ENCODE measurements at regions not wholly inside any gene's neighbourhood (a gene's known extent, or its start where the extent isn't known, plus 50 kb on each side); places are given as distances from the start of the nearest gene placed in this dataset.

DNA sequence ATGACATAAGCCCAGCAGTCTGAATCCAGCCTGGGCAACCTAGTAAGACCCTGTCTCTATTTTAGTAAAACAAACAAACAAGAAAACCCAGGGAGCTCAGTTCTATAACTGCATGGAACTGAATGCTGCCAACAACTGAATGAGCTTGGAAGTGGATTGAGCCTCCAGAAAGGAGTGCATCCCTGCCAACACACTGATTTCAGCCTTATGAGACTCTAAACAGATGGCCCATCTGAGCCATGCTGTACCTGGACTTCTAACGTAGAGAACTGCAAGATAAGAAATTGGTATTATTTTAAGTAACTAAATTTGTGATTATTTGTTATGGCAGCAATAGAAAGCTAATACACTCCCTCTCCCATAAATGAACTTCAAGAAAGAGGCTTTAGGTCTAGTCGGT, 150.4 kb upstream of the RAI14 start:
- TF ChIP-seq TAF1 (IDR thresholded peaks at IDR 0.05; ENCODE audit: borderline replicate concordance, insufficient read depth, low read length) (no peak), SIN3A (IDR thresholded peaks at IDR 0.05; ENCODE audit: borderline replicate concordance, insufficient read depth, low read length) (no peak), POLR2AphosphoS5 (IDR thresholded peaks at IDR 0.05; ENCODE audit: low read depth, low read length) (no peak), FOXP2 (optimal IDR thresholded peaks at IDR 0.05; ENCODE audit: borderline replicate concordance, extremely low read depth, extremely low read length, insufficient read depth) (no peak)
- TF ChIP-seq, protein P1, sequence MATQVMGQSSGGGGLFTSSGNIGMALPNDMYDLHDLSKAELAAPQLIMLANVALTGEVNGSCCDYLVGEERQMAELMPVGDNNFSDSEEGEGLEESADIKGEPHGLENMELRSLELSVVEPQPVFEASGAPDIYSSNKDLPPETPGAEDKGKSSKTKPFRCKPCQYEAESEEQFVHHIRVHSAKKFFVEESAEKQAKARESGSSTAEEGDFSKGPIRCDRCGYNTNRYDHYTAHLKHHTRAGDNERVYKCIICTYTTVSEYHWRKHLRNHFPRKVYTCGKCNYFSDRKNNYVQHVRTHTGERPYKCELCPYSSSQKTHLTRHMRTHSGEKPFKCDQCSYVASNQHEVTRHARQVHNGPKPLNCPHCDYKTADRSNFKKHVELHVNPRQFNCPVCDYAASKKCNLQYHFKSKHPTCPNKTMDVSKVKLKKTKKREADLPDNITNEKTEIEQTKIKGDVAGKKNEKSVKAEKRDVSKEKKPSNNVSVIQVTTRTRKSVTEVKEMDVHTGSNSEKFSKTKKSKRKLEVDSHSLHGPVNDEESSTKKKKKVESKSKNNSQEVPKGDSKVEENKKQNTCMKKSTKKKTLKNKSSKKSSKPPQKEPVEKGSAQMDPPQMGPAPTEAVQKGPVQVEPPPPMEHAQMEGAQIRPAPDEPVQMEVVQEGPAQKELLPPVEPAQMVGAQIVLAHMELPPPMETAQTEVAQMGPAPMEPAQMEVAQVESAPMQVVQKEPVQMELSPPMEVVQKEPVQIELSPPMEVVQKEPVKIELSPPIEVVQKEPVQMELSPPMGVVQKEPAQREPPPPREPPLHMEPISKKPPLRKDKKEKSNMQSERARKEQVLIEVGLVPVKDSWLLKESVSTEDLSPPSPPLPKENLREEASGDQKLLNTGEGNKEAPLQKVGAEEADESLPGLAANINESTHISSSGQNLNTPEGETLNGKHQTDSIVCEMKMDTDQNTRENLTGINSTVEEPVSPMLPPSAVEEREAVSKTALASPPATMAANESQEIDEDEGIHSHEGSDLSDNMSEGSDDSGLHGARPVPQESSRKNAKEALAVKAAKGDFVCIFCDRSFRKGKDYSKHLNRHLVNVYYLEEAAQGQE (IDR thresholded peaks at IDR 0.05; ENCODE audit: insufficient read depth in 1 of 2, low read depth in 2 of 2, low read length in 2 of 2): no peak

DNA sequence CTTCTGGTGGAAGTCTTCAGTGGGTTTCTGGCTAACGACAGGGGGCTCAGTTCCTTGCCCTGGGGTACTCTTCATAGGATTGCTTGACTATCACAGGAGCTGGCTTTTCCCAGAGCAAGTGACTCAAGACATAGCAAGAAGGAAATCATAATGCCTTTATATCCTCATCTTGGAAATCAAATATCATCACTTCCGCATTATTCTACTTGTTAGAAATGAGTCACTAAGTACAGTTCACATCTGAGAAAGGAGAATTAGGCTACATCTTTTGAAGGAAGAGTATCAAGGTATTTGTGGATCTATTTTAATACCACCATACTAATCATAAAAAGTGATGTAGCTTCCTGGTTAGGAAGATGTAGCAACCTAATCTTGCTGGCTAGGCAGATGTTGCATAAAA, 148.2 kb upstream of the RAI14 start:
- TF ChIP-seq POLR2AphosphoS5 (IDR thresholded peaks at IDR 0.05; ENCODE audit: low read depth, low read length): no peak
- TF ChIP-seq TAF1 (IDR thresholded peaks at IDR 0.05; ENCODE audit: borderline replicate concordance, insufficient read depth, low read length): no peak
- TF ChIP-seq FOXP2 (optimal IDR thresholded peaks at IDR 0.05; ENCODE audit: borderline replicate concordance, extremely low read depth, extremely low read length, insufficient read depth): no peak

DNA sequence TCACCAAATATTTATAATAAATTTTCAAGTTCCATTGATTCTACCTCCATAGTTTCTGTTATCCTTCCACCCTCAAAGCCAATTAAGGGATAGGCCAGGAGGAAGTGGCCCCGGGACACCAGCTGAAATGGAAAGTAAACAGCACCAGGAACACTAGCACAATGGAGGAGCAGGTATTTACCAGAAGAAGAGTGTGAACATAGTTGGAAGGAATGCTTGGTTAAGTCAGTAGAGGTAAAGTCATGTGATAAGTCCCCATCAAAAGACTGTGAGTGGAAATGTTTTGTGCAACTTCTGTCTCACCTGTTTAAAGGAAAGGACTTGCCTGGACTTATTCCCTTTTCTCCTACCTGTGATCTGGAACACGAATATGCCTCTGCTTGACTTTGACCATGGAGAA, 146.7 kb upstream of the RAI14 start:
- TF ChIP-seq POLR2AphosphoS5 (IDR thresholded peaks at IDR 0.05; ENCODE audit: low read depth, low read length) (no peak), SIN3A (IDR thresholded peaks at IDR 0.05; ENCODE audit: borderline replicate concordance, insufficient read depth, low read length) (no peak), TAF1 (IDR thresholded peaks at IDR 0.05; ENCODE audit: borderline replicate concordance, insufficient read depth, low read length) (no peak), FOXP2 (optimal IDR thresholded peaks at IDR 0.05; ENCODE audit: borderline replicate concordance, extremely low read depth, extremely low read length, insufficient read depth) (no peak)
- TF ChIP-seq, protein P1 (IDR thresholded peaks at IDR 0.05; ENCODE audit: insufficient read depth in 1 of 2, low read depth in 2 of 2, low read length in 2 of 2): no peak

DNA sequence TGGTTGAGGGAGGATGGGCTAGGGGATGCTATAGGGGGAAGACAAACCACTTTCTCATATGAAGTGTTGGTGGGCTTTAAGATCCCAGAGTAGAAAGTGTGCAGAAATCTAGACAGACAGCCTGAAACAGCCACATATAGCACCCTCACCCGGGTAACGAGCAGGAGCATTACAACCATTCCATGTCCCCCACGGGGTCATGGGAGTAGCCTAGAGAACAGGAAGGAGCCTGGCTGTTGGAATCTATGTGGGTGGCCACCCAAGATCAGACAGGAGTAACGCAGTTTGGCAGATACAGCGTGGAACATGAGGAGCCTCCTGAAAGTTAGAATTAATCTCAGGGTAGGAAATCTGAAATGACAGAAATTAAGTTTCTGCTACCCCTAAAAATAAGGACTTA, 146.1 kb upstream of the RAI14 start:
- TF ChIP-seq SIN3A (IDR thresholded peaks at IDR 0.05; ENCODE audit: borderline replicate concordance, insufficient read depth, low read length): no peak
- no peak for TF ChIP-seq FOXP2 (optimal IDR thresholded peaks at IDR 0.05; ENCODE audit: borderline replicate concordance, extremely low read depth, extremely low read length, insufficient read depth)
- no peak for TF ChIP-seq POLR2AphosphoS5 (IDR thresholded peaks at IDR 0.05; ENCODE audit: low read depth, low read length)
- no peak for TF ChIP-seq TAF1 (IDR thresholded peaks at IDR 0.05; ENCODE audit: borderline replicate concordance, insufficient read depth, low read length)
- TF ChIP-seq, protein P1 (IDR thresholded peaks at IDR 0.05; ENCODE audit: insufficient read depth in 1 of 2, low read depth in 2 of 2, low read length in 2 of 2): no peak

DNA sequence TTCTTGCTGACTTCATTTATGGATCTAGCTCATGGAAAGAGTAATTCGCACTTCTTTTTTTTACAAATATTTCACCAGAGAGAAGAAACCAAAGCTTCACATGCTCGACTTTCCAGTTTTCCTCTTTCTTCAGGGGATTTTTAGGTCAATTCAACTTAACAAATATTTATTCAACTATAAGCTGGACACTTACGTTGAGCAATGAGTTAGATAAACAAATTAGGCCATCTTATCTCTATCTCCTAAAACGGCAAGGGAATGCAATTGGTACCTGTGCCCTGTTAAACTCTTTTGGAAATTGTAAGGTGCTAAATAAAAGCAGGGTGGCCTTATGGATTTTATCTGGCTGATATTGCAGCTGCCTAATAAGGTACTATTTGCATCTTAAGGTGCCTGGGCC, 145.1 kb upstream of the RAI14 start:
- TF ChIP-seq, protein P1 (IDR thresholded peaks at IDR 0.05; ENCODE audit: insufficient read depth in 1 of 2, low read depth in 2 of 2, low read length in 2 of 2): no peak
- TF ChIP-seq SIN3A (IDR thresholded peaks at IDR 0.05; ENCODE audit: borderline replicate concordance, insufficient read depth, low read length): no peak
- no peak for TF ChIP-seq TAF1 (IDR thresholded peaks at IDR 0.05; ENCODE audit: borderline replicate concordance, insufficient read depth, low read length)
- no peak for TF ChIP-seq POLR2AphosphoS5 (IDR thresholded peaks at IDR 0.05; ENCODE audit: low read depth, low read length)
- TF ChIP-seq FOXP2 (optimal IDR thresholded peaks at IDR 0.05; ENCODE audit: borderline replicate concordance, extremely low read depth, extremely low read length, insufficient read depth): no peak
